GM20000 (cell line): ENCODE measurements at regions not wholly inside any gene's neighbourhood (a gene's known extent, or its start where the extent isn't known, plus 50 kb on each side); places are given as distances from the start of the nearest gene placed in this dataset.

Experiments
- DNase-seq: peaks from one replicate; pipeline ENCODE4 v3.0.0; 2012; ENCODE audit warnings: low spot score
- TF ChIP-seq, protein P1 (sequence below): IDR thresholded peaks from 2 replicates; pipeline ENCODE4 v1.5.1; 2012; ENCODE audit warnings: mild to moderate bottlenecking, control low read depth; ENCODE audit errors: extremely low read depth, missing control alignments

DNA sequence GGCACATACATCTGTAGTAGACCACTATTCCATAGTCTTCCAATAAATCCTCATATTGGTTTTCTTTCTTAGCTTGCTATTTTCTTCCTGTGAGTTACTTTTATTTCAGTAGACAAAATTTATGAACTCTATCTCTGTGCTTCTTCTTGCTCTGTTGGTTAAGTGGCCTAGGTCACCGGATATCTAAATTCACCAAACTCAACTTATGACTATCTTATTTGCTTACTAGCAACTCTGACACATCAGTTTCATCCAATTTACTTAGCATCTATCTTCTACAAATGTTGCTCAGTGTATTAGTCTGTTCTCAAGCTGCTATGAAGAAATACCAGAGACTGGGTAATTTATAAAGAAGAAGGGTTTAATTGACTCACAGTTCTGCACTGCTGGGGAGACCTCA is 432.5 kb upstream of the FSIP2 start:
- DNase-seq = no peak
- TF ChIP-seq, protein P1, sequence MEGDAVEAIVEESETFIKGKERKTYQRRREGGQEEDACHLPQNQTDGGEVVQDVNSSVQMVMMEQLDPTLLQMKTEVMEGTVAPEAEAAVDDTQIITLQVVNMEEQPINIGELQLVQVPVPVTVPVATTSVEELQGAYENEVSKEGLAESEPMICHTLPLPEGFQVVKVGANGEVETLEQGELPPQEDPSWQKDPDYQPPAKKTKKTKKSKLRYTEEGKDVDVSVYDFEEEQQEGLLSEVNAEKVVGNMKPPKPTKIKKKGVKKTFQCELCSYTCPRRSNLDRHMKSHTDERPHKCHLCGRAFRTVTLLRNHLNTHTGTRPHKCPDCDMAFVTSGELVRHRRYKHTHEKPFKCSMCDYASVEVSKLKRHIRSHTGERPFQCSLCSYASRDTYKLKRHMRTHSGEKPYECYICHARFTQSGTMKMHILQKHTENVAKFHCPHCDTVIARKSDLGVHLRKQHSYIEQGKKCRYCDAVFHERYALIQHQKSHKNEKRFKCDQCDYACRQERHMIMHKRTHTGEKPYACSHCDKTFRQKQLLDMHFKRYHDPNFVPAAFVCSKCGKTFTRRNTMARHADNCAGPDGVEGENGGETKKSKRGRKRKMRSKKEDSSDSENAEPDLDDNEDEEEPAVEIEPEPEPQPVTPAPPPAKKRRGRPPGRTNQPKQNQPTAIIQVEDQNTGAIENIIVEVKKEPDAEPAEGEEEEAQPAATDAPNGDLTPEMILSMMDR = no peak

DNA sequence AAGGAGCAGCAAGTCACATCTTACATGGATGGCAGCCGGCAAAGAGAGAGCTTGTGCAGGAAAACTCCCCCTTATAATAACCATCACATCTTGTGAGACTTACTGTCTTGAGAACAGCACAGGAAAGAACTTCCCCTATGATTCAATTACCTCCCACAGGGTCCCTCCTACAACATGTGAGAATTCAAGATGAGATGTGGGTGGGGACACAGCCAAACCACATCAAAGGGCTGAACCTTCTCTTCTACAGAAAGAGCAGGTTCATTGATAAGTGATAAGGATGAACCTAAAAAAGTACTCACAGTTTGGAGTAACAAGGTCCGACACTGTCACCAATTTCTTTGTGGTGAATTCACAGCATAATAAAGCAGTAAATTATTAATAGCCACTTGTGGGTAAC is 422.2 kb upstream of the FSIP2 start:
- DNase-seq = no peak
- TF ChIP-seq, protein P1 = no peak

DNA sequence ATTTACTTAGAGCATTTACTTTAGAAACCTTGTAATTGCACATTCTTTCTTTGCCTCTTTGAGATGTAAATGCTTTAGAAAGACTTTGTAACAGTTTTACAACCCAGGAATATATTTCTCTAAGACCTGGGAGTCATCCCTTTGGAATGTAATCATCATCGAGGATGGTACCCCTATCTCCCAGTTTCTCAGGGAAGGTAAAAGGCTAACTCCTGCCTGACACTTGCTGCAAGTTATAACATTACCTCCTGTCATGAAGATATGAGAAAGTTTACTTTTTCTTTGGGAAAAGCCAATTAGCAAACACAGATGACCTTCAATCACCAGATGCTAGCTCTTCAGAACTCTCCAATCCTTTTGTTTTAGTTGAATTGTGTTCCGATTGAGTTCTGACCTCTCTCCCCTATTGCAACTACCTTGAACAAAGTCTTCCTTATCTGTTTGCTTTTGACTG is 420.3 kb upstream of the FSIP2 start:
- TF ChIP-seq, protein P1 = no peak
- no peak for DNase-seq

DNA sequence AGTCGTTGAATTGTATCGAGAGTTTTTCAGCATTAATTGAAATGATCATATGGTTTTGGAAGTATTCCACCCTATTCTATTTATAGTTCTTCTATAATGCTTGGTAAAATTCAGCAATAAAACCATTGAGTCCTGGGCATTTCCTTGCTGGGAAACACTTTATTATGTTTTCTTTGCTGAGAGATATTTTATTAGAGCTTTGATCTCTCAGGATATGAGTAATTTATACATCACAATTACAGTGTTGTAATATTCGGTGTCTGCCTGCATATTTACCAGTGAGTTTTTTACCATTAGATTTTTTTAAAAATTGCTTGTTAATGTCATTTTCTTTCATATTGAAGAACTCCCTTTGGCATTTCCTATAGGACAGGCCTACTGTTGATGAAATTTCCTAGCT is 402.7 kb upstream of the FSIP2 start:
- TF ChIP-seq, protein P1 = no peak
- no peak for DNase-seq

DNA sequence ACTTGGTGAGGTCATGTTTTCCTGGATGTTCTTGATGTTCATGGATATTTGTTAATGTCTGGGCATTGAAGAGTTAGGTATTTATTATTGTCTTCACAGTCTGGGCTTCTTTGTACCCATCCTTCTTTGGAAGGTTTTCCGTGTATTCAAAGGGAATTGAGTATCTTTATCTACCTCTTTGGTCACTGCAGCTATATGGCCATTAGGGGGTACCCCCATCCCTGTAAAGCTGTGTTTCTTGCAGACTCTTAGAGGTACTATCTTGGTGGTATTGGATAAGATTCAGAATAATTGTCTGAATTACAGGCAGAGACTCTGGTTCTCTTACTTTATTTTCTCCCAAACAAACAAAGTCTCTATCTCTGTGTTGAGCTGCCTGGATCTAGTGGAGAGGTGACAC is 401.6 kb upstream of the FSIP2 start:
- DNase-seq = no peak
- TF ChIP-seq, protein P1 = no peak

DNA sequence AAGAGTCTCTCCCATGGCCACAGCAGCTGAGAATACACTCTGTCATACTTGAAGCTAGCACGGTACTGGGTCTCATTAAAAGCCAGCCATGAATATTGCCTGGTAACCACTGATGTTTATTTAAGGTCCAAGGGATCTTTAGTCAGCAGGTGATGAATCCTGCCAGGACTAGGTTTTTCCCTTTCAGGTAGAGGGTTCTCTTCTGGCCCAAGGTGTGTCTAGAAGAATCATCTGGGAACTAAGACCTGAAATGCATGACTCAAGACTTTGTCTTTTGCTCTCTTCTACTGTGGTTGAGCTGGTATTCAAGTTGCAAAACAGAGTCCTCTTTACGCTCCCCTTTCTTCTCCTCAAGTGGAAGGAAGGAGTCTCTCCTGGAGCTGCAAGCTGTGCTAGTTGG is 400.5 kb upstream of the FSIP2 start:
- TF ChIP-seq, protein P1 = no peak
- DNase-seq = no peak

DNA sequence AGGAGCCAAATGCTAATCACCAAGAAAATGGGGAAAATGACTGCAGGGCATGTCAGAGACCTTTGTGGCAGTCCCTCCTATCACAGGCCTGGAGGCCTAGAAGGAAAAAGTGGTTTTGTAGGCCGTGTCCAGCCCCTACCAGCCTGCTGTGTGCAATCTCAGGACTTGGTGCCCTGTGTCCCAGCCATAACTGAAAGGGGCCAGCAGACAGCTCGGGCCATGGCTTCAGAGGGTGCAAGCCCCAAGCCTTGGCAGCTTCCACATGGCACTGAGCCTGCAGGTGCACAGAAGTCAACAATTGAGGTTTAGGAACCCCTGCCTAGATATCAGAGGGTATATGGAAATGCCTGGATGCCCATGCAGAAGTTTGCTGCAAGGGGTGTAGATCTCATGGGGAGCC is 391.2 kb upstream of the FSIP2 start:
- no peak for DNase-seq
- TF ChIP-seq, protein P1 = no peak
